ENCODE measurements at regions not wholly inside any gene's neighbourhood (a gene's known extent, or its start where the extent isn't known, plus 50 kb on each side); places are given as distances from the start of the nearest gene placed in this dataset.
A peak's percentile ranks its signal among the peaks of the same experiment; 100 is the strongest.
"Not testable (repeated sequence)": the region's sequence is repeated elsewhere in the genome, so short reads cannot be mapped to it uniquely, and the experiment has no call there.

- Histone ChIP-seq H3K9ac (ENCODE audit: low read length) (no peak overlapping the region), H3K27ac (ENCODE audit: low read length) (no peak overlapping the region), H3K4me1 (ENCODE audit: low read length) (no peaks in the 10 kb centered on the region), H3K9me3 (replicated peaks; ENCODE audit: insufficient read depth, low read length) (no peaks in the 10 kb centered on the region), H3K9me2 (replicated peaks; ENCODE audit: insufficient read depth, low read length) (no peaks in the 10 kb centered on the region), H3K4me2 (ENCODE audit: low read depth, low read length) (no peak overlapping the region), H3K36me3 (replicated peaks; ENCODE audit: insufficient read depth, low read length) (no peaks in the 10 kb centered on the region), H3F3A (ENCODE audit: insufficient read depth, low read length) (no peaks in the 10 kb centered on the region), H2AFZ (ENCODE audit: low read length) (no peak overlapping the region), H4K20me1 (ENCODE audit: insufficient read depth, low read length) (no peaks in the 10 kb centered on the region), H3K79me2 (ENCODE audit: low read length) (no peaks in the 10 kb centered on the region), H3K4me3 (ENCODE audit: low read length) (no peak overlapping the region), H3K27me3 (replicated peaks; ENCODE audit: insufficient read depth, low read length) (no peaks in the 10 kb centered on the region)
- TF ChIP-seq EZH2phosphoT487 (IDR thresholded peaks at IDR 0.05; ENCODE audit: low read length) (no peak), EZH2 (optimal IDR thresholded peaks at IDR 0.05; ENCODE audit: low read depth, low read length) (no peak)
- TF ChIP-seq, protein P1, sequence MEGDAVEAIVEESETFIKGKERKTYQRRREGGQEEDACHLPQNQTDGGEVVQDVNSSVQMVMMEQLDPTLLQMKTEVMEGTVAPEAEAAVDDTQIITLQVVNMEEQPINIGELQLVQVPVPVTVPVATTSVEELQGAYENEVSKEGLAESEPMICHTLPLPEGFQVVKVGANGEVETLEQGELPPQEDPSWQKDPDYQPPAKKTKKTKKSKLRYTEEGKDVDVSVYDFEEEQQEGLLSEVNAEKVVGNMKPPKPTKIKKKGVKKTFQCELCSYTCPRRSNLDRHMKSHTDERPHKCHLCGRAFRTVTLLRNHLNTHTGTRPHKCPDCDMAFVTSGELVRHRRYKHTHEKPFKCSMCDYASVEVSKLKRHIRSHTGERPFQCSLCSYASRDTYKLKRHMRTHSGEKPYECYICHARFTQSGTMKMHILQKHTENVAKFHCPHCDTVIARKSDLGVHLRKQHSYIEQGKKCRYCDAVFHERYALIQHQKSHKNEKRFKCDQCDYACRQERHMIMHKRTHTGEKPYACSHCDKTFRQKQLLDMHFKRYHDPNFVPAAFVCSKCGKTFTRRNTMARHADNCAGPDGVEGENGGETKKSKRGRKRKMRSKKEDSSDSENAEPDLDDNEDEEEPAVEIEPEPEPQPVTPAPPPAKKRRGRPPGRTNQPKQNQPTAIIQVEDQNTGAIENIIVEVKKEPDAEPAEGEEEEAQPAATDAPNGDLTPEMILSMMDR (IDR thresholded peaks at IDR 0.05; ENCODE audit: low read length): no peak
- DNase-seq: no peak
Measured at GRCh38 chr1:102234753-102235359, 238.1 kb upstream of the OLFM3 start.

DNA sequence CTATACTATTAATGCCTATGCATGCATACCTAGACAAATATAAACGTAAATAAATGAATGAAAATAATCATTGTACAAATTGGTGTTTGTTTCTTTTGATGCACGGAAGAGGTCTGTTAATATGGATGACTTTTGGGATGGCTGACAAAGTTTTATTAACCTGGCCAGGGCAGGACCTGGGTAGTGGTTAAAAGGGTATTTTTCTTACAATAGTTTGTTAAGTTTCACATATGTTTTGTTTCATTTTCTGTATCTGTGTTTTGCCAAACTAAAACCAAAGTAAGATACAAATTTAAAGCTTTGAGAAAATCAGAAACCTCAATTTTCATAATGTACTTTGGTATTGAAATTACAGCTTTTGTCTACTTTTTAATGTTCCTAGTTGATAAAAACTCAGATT is 222.7 kb upstream of the OLFM3 start:
- H3K4me3 ChIP-seq (ENCODE audit: low read length): no peak overlapping the region
- H3K4me1 ChIP-seq (ENCODE audit: low read length): 0 out of 2 replicates have a peak, but pooled peaks cover 6% of the 10 kb centered on the region
- peak overlapping the region; percentile 37; the same call in 1 of the 2 replicates for H3K4me2 ChIP-seq (ENCODE audit: low read depth, low read length)
- H3K27me3 ChIP-seq (replicated peaks; ENCODE audit: insufficient read depth, low read length): no peaks in the 10 kb centered on the region
- no peaks in the 10 kb centered on the region for H3K36me3 ChIP-seq (replicated peaks; ENCODE audit: insufficient read depth, low read length)
- no peaks in the 10 kb centered on the region for H3F3A ChIP-seq (ENCODE audit: insufficient read depth, low read length)
- DNase-seq: peak; percentile 31
- H2AFZ ChIP-seq (ENCODE audit: low read length): no peak overlapping the region
- TF ChIP-seq EZH2 (optimal IDR thresholded peaks at IDR 0.05; ENCODE audit: low read depth, low read length) (no peak), EZH2phosphoT487 (IDR thresholded peaks at IDR 0.05; ENCODE audit: low read length) (no peak)
- TF ChIP-seq, protein P1 (IDR thresholded peaks at IDR 0.05; ENCODE audit: low read length): no peak
- H3K9ac ChIP-seq (ENCODE audit: low read length): no peak overlapping the region
- H3K9me2 ChIP-seq (replicated peaks; ENCODE audit: insufficient read depth, low read length): no peaks in the 10 kb centered on the region
- H4K20me1 ChIP-seq (ENCODE audit: insufficient read depth, low read length): no peaks in the 10 kb centered on the region
- no peaks in the 10 kb centered on the region for H3K79me2 ChIP-seq (ENCODE audit: low read length)
- no peaks in the 10 kb centered on the region for H3K9me3 ChIP-seq (replicated peaks; ENCODE audit: insufficient read depth, low read length)
- H3K27ac ChIP-seq (ENCODE audit: low read length): peak overlapping the region; percentile 21; the same call in 1 of the 2 replicates

DNA sequence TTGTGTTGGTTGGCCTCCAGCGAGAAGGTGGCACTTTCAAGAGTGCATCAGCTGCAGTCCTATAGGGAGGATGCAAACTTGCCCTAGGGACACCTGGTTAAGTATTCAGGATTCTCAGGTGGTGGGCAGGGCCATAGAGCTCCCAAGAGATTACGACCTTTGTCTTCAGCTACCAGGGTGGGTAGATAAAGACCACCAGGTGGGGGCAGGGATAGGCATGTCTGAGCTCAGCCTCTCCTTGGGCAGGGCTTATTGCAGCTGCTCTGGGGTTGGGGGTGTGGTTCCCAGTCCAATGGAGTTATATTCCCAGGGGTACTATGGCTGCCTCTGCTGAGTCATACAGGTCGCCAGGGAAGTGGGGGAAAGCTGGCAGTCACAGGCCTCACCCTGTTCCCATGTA is 214.2 kb upstream of the OLFM3 start:
- H3K4me1 ChIP-seq (ENCODE audit: low read length); H3K79me2 ChIP-seq (ENCODE audit: low read length); H3K4me3 ChIP-seq (ENCODE audit: low read length): not testable (repeated sequence)

GRCh38 chr1:102191723-102192122 is 195.0 kb upstream of the OLFM3 start:
- Histone ChIP-seq H3K36me3 (replicated peaks; ENCODE audit: insufficient read depth, low read length) (no peaks in the 10 kb centered on the region), H3K4me2 (ENCODE audit: low read depth, low read length) (no peak overlapping the region), H3K79me2 (ENCODE audit: low read length) (no peaks in the 10 kb centered on the region), H3K27ac (ENCODE audit: low read length) (no peak overlapping the region), H3F3A (ENCODE audit: insufficient read depth, low read length) (no peaks in the 10 kb centered on the region), H3K9me3 (replicated peaks; ENCODE audit: insufficient read depth, low read length) (no peaks in the 10 kb centered on the region), H2AFZ (ENCODE audit: low read length) (no peak overlapping the region), H3K4me3 (ENCODE audit: low read length) (no peak overlapping the region), H3K27me3 (replicated peaks; ENCODE audit: insufficient read depth, low read length) (no peaks in the 10 kb centered on the region), H3K4me1 (ENCODE audit: low read length) (no peaks in the 10 kb centered on the region), H4K20me1 (ENCODE audit: insufficient read depth, low read length) (no peaks in the 10 kb centered on the region), H3K9me2 (replicated peaks; ENCODE audit: insufficient read depth, low read length) (no peaks in the 10 kb centered on the region), H3K9ac (ENCODE audit: low read length) (no peak overlapping the region)
- TF ChIP-seq, protein P1 (IDR thresholded peaks at IDR 0.05; ENCODE audit: low read length): peak; percentile 39
- no peak for TF ChIP-seq EZH2phosphoT487 (IDR thresholded peaks at IDR 0.05; ENCODE audit: low read length)
- TF ChIP-seq EZH2 (optimal IDR thresholded peaks at IDR 0.05; ENCODE audit: low read depth, low read length): no peak
- DNase-seq: peak; percentile 41

More for the DNA sequence above, 214.2 kb upstream of the OLFM3 start:
- H3F3A ChIP-seq (ENCODE audit: insufficient read depth, low read length); H3K36me3 ChIP-seq (replicated peaks; ENCODE audit: insufficient read depth, low read length); H3K27ac ChIP-seq (ENCODE audit: low read length); H4K20me1 ChIP-seq (ENCODE audit: insufficient read depth, low read length); H3K9me2 ChIP-seq (replicated peaks; ENCODE audit: insufficient read depth, low read length); DNase-seq; H3K9ac ChIP-seq (ENCODE audit: low read length); H3K4me2 ChIP-seq (ENCODE audit: low read depth, low read length); H3K9me3 ChIP-seq (replicated peaks; ENCODE audit: insufficient read depth, low read length); H2AFZ ChIP-seq (ENCODE audit: low read length); H3K27me3 ChIP-seq (replicated peaks; ENCODE audit: insufficient read depth, low read length): not testable (repeated sequence)

All from MM.1S (cell line).